OCI-M2 (cell line): ENCODE measurements at regions not wholly inside any gene's neighbourhood (a gene's known extent, or its start where the extent isn't known, plus 50 kb on each side); places are given as distances from the start of the nearest gene placed in this dataset.

Experiments
- DNase-seq: peaks from one replicate; lab custom pipeline; 2025; ENCODE audit not compliant: unreplicated experiment; lab: John Stamatoyannopoulos, UW

DNA sequence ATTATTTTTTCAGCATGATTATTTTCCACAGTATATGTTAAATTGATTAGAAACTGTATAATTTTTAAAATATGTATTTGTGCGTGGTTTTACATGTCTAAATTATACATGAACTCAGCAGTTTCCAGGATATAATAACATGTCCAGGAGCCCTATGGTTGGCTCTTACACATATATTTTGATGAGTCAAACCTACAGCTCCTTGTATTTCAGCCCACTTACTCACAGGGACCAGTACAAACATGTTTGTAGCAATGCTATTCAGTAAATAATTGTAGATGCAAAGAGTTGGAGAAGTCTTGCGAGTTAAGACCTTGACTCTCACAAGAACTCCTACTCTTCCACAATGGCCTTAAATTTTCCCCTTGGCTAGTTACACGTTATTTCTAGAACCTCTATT, 107.2 kb upstream of the SASH1 start:
- no peak for DNase-seq

DNA sequence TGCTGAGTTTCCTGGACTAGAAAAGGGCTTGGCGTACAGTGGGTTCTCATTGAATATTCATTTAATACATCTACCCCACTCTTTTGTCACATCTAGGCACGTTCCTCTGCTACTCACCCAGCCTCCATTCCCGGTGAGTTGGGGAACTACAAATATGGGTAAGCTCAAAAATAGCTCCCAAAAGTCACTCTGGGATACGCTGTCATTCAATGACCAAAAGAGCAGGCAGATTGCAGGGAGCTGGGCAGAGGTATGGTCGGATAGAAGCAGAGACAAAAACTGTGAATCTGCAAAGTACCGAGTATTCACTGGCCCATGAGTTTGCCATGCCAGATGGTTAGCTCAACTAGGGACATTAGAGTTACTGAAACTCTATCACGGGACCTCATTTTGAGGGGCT, 103.9 kb upstream of the SASH1 start:
- no peak for DNase-seq

DNA sequence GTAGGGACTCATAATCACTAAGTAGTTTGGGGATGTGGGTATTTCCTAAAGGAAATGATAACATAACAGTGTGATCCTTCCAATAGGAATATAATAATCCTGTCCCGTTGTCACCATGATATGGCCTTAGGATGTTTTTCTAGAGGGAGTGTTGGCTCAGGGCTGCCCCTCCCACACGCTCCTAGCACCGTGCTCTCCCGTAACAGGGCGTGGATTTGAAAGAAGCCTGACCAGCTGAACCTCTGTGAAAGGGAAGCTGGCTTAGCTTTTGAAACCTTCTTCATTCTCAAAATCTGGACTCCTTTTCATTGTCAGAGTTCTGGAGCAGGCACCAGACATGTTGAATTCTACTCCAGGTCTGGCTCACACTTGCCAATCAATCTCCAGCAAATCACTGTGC, 103.4 kb upstream of the SASH1 start:
- no peak for DNase-seq

DNA sequence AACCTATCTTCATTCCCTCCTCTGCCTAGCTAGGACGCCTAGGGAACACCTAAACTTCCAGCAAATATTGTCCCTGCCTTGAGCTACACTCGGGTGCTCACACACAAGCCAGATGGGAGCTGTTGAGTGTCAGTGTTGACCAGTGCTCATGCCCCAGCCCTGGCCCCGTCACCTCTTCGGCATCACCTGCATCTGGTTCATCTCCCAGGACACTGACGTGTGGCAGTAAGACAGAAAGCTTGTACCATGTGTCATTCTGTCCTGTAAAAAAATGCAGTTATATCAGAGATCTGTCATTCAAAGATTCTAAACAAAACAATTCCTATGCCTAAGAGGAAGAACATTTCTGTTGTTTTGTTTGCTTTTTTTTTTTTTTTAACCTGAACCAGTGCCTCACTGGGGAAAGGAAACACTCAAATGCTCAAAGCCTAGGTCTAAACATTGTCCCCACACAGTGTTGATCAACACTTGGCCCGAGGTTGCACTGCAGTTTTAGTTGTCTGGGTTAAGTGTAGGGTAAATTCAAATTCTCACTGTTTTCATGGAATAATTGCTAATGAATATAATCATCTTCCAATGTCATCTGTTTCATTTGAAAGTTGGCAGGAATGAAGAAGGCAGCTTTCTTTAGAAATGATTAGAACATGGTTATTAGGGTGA, 102.7 kb upstream of the SASH1 start:
- no peak for DNase-seq

DNA sequence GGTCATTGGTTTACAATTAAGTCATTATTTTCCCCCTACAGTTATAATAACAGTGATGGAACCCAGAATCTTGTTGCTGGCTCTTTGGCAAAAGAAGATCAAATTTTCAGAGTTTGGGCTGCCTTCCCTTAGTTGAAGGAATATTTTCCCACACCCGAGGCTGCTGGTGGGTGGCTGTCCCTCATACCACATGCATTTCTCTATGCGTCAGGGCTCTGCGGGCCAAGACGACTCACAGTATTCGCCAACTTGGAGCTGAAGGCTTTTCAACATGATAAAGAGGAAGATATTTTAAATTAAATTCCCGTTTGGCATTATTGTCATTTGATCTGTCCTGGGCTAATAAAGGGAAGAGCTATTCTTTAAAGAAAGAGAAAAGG, 102.2 kb upstream of the SASH1 start:
- no peak for DNase-seq

DNA sequence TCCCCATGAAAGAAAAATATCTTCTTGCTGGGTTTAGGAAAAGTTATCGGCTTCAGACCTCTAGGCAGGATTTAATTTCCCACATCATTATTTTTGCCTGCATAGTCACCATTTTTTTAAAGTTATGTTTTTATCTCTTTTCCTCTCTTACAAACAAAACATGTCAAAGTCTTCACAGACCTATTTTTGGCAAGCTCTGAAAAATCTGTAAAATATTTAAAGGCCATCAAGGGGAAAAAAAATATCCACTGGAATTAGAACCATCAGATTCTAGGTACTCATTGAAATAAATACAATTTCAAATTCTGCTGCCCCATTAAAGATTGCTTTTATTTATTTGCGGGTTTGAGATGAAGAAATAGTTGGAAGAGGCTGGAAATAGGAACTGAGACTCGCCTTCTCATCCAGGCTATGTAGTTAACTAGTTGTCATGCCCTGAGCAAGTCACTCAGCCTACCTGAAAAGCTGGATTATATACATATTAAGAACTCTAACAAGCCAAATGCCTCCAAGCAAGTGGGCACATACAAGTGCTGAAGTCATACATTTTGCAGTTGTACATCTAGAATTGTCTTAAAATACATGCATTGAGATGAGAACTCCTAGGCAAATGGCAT, 101.7 kb upstream of the SASH1 start:
- no peak for DNase-seq

DNA sequence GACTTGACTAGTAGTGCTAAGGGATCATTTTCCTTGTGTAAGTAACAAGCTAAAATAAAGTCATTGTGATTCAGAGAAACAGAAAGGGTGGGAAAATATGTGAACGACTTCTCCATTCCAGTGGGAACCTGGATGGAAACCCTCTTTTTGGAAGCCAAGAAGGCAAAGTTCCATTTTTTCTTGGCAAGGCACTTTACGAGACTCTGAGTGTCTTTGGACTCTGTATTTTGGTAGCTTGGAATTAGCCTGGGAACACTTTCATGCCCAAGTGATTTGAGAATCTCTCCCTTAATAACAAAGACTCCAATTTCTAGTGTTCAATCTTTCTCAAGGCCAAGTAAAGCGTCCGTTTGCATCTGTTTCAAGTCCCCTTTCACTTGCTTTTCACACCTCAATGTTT, 100.5 kb upstream of the SASH1 start:
- DNase-seq, result no peak

DNA sequence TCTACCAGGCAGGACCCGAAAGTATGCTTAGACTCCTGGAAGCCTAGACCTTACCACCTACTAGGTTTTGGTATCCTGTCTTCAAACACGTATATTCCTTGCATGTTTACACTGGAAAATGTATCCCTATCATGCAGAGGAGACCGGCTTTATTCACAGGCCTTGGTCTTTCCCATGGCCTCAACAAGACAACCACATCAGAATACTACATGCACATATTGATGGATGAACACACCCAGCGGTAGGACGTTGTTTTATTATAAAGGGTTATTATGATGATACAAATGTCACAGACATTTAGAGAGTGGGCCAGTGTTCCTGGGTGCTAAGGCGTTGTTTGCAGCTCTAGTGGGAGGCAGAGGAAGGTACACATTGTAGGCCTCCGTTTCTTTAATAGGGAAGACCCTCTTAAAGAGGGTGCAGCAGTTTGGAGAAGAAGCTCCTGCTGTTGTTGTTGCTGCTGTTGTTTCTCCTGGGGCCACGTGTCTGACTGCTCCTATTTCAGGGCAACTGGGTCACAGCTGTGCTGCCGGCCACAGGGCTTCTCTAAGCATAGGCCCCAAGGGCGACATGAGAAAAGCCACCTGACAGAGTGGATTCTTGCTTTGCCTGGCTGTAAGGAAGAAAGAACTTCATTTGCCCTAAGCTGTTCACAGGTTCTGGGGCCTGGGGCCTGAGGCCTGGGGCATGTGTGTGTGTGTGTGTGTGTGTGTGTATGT, 98.3 kb upstream of the SASH1 start:
- DNase-seq, result no peak

DNA sequence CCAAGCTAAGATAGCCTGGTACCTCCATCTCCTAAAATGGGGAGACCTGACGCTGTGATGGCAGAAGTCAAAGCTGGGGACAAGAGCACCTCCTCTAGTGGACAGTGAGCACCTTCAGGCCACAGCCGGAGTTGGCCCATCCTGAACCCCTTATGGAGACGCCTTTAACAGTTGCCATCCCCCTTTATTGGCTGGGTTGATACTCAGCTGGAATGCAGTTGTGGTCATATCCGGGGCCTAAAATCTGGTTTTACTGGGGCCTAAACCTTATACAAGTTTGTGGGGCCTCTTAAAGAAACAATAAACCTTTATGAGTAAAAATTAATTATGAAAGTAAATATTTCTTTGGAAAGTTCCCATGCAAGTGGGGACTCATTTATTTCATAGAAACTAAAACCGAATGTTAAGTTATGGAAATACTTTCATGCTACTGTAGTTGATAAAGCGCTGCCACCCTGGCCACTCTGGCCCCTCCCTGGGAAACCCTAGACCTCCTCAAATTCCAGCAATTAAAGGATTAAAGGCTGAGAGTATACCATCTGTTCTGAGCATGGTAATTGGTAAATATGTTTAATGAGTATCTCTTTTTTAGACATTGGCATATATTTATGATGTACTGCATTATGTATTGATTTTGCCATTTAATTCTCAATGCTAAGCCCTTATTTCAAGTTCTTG, 95.1 kb upstream of the SASH1 start:
- no peak for DNase-seq

DNA sequence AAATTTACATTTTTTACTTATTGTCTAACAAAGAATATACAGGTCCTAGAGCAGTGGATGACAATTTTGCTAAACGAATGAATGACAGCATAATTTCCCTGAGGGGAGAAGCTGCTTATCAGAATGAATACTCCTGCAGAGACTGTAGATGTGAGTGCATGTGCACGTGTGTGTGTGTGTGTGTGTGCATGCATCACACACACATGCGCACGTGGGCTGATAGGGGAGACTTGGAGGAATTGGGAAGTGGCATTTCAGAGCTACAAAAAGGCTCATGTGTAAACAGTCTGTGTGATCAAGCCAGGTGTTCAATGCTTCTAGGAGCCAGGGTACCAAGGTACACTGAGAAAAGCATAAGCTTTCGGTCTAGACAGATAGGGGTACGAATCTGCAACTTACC, 93.5 kb upstream of the SASH1 start:
- no peak for DNase-seq

DNA sequence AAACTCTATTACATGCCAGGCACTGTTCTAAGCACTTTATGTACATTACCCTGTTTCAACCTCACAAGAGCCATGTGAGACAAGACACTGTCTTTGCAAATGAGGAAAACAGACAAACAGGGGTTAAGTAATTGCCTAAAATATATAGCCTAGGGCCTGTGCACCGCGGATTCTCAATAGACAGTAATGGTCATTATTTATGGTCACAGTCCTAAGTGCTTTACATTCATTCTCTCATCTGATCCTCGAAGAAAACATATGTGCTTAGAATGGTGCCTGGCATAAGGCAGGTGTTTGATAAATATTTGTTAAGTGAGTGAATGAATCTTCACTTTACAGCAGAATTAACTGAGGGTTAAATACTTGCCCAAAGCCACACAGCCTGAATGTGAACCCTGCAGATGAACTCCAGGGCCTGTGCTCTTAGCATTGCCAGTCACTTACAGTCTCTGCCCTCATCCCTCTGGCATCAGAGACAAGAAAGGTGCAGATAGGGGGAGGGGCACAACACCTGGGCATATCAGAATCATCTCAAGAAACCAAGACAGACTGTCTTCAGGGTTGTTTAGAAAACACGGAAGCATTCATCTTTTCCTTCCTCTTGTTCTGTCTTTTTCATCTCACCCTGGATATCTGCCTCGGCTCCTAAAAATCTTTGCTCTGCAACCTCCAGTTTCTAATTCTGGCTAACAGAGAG, 92.8 kb upstream of the SASH1 start:
- no peak for DNase-seq

DNA sequence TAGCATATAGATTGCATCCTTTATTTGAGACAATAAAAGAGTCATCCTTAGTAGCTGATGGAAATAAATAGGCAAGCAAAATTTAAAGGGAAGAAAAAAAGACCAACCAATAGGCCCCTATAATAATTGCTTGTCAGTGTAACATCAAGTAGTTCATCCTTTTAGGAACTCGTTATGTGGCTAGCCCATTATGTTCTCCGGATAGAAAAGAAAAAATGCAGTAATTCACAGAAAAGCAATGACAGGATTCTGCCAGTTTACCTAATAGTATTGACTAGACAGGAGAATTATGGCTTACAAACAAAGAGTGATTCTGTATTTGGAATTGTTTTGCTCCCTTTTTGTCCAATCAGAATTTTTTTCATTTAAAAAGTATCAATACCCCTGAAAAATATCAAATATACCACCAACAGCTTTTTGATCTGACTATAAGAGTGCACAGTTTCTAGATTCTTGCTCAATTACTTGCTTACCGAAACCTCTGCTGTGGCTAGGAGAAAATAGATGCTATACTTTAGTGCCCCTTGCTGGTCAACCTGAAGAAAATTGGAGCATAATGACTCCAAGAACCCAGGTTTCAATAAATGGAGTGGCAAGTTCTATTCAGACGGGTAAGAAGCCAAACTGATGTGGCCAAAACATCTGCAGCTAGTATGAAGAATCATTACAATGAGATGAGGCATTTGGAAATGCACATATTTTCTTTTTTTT, 91.5 kb upstream of the SASH1 start:
- no peak for DNase-seq

DNA sequence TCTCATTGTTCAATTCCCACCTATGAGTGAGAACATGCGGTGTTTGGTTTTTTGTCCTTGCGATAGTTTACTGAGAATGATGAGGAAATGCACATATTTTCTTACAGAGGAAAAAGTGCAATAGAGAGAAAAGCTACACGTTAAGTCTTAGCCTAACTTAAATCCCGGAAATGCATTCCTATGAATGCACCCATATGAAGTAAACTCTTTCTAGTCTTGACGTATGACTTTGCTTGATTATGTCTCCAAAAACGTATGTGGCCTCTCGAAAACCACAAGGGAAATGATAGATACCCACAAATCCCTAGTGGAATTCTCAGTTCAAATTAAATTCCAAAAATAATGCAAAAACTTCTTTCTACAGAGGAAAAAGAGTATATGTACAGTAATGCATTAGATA, 90.7 kb upstream of the SASH1 start:
- no peak for DNase-seq

DNA sequence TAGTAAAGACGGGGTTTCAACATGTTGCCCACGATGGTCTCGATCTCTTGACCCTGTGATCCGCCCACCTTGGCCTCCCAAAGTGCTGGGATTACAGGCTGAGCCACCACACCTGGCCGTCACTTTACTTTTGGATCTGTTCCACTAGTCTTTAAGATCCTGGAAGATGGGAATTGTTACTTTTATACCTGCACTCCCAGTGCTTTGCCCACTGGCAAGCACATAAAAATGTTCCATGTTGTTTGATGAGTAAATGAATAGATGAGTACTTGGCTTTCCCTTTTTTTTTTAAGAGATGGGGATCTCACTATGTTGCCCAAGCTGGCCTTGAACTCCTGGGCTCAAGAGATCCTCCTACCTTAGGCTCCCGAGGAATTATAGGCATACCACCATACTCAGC, 84.8 kb upstream of the SASH1 start:
- DNase-seq, result no peak

DNA sequence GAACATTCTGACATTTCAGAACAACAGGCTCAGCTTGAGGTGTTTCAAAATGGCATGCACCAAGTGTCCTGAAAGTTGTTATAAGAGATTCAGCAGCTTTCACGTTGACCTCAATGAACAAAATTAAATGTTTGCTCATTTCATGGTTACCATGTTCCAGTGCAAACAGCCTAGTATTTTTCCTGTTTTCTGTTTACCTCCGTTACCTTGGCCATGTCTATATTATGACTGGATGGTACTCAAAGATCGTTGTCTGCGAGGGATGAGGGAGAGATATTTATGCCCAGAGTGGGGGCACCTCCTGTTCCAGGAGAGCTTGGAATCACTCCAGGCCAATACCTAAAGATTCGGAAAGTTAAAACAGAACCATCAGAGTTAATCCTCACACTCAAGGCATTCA, 83.8 kb upstream of the SASH1 start:
- DNase-seq, result no peak

DNA sequence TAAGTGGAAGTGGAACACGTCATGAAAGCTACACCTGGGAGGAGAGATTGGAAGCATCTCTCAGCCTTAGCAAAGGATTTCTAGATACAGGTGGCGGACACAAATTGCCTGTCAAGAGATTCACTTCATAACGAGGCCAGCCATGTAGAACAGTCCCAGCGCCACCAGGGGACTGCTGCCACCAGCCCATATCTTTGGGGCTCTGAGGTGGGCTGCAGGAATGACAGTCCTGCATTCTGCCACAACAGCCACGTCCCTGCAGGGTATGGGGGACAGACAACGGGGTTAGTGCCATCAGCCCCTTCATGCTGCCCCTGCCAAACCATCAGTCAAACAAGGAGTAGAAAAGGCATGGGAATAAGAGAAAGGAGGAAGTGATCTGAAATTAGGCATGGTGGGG, 81.2 kb upstream of the SASH1 start:
- no peak for DNase-seq

DNA sequence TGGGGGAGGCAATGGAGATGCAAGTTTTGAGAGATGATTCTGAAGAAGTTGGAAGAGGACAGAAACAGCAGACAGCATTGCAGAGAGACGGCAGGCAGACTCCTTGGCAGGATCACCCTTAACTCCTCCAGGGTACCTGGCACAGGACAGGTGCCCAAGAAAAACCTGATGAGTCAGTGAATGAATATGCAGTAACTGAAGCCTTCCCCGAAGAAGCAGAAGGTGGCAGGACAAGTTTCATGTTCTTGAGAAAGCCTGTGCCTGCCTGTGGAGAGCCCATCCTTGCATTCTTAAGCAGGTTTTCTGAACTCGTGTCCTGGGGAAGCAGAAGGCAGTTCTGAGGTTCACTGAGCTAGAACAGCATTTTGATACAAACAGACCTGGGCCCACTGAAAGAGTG, 79.6 kb upstream of the SASH1 start:
- no peak for DNase-seq

DNA sequence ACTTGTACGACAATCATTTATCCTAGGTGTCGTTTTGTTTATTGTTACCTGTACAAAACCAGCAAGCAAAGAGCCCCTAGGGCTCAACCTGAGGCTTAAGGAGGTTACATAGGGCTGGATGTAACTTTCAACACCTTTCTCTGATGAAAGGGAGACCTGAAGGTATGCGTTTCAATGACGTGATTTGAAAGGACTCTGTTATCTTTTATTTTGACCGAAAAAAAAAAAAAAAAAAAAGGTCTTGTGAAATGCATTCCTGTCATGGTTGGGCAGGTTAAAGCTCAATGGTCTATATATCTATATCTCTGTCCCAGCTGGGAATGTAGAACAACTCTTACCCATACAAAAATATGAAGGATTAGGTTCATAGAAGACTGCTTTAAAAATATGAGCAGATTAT, 78.7 kb upstream of the SASH1 start:
- DNase-seq, result no peak

DNA sequence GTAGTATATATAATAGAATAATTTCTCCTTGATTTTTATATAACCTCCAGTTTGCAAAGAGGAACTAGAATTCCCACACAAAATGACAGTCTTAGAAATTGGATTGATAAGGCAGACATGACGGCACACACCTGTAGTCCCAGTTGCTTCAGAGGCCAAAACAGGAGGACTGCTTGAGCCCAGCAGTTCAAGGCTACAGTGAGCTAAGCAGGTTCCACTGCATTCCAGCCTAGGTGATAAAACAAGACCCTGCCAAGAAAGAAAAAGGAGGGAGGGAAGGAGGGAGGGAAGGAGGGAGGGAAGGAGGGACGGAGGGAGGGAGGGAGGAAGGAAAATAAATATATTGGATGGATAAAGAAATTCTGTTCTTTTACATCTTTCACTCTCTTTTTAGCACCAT, 77.6 kb upstream of the SASH1 start:
- no peak for DNase-seq

DNA sequence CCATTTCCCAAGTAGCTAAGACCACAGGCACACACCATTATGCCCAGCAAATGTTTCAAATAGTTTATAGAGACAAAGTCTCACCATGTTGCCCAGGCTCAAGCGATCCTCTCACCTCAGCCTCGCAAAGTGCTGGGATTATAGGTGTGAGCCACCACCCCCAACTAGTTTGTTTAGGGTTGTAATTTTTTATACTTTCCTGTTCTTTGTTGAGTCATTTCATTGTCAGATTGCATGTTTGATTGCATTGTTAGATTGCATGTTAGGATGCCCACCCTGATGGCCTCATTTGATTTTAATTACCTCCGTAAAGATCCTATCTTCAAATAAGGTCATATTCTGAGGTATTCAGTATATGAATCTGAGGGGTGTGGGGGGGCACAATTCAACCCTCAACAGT, 73.3 kb upstream of the SASH1 start:
- DNase-seq, result no peak
